ENCODE measurements at regions not wholly inside any gene's neighbourhood (a gene's known extent, or its start where the extent isn't known, plus 50 kb on each side); places are given as distances from the start of the nearest gene placed in this dataset.

- DNase-seq (ENCODE audit: low spot score) = no peak
- TF ChIP-seq CTCF (IDR thresholded peaks at IDR 0.05; ENCODE audit: extremely low read depth, insufficient read depth, missing control alignments) = no peak
- in situ Hi-C loops (cut with MboI; ENCODE audit: low pct_unique_long_range_greater_than_20kb, low sequenced_read_pairs, unreplicated experiment) = no loop called here
Measured at GRCh38 chr6:128763599-128764300, 119.2 kb upstream of the LAMA2 start.

- no peak for DNase-seq (ENCODE audit: low spot score)
- in situ Hi-C loops (cut with MboI; ENCODE audit: low pct_unique_long_range_greater_than_20kb, low sequenced_read_pairs, unreplicated experiment) = no loop called here
- no peak for TF ChIP-seq CTCF (IDR thresholded peaks at IDR 0.05; ENCODE audit: extremely low read depth, insufficient read depth, missing control alignments)
Measured at GRCh38 chr6:128759901-128760300, 123.0 kb upstream of the LAMA2 start.

DNA sequence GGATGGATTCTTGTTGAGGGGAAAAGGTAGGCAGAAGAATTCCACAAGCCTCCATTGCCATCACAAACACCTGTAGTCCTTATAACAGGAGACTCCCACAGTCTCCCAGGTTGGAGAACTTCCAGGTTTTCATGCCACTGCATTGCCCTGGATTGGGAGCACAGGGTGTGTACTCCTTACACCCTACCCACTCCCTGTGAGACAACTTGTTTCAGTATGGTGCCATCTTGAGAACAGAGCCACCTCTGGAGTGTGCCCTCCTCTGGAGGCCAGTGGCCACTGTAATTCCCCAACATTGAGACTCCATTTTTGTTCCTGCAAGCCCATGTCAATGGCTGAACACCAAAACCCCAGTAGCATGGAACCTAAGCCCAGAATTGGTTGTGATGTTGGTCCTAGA is 123.5 kb upstream of the LAMA2 start:
- in situ Hi-C loops (cut with MboI; ENCODE audit: low pct_unique_long_range_greater_than_20kb, low sequenced_read_pairs, unreplicated experiment) = no loop called here
- TF ChIP-seq CTCF (IDR thresholded peaks at IDR 0.05; ENCODE audit: extremely low read depth, insufficient read depth, missing control alignments) = no peak

GRCh38 chr6:128757961-128758360 is 125.0 kb upstream of the LAMA2 start:
- no peak for TF ChIP-seq CTCF (IDR thresholded peaks at IDR 0.05; ENCODE audit: extremely low read depth, insufficient read depth, missing control alignments)
- in situ Hi-C loops (cut with MboI; ENCODE audit: low pct_unique_long_range_greater_than_20kb, low sequenced_read_pairs, unreplicated experiment) = no loop called here
- no peak for DNase-seq (ENCODE audit: low spot score)

More for the DNA sequence above, 123.5 kb upstream of the LAMA2 start:
- no peak for DNase-seq (ENCODE audit: low spot score)

DNA sequence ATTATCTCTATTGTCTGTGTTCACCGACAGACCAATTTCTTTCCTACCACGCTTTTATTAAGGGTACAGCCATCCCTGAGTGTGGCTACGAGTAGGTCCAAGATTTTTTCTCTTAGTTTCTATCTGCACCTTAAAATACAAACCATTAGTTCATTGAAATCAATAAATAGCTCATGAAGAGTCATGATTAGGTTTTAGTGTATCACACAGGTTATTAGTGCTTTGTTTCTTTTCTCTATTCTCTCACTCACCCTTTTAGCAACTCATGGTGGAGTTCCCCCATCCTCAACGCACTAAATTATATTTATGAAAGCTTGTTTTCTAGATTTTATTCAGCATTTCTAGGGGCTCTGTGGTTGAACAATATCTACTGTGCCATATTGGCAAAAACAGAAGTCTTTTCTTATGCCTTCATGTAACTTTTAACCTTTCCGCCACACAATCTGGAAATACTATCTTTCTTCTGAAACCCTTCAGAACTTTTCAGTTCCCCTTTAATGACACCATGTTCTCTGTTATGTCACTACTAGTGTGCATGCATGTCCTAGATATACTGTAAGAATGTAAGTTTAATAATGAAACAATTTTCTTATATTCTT is 128.2 kb upstream of the LAMA2 start:
- DNase-seq (ENCODE audit: low spot score) = peak; percentile 62
- no peak for TF ChIP-seq CTCF (IDR thresholded peaks at IDR 0.05; ENCODE audit: extremely low read depth, insufficient read depth, missing control alignments)
- in situ Hi-C loops (cut with MboI; ENCODE audit: low pct_unique_long_range_greater_than_20kb, low sequenced_read_pairs, unreplicated experiment) = no loop called here

DNA sequence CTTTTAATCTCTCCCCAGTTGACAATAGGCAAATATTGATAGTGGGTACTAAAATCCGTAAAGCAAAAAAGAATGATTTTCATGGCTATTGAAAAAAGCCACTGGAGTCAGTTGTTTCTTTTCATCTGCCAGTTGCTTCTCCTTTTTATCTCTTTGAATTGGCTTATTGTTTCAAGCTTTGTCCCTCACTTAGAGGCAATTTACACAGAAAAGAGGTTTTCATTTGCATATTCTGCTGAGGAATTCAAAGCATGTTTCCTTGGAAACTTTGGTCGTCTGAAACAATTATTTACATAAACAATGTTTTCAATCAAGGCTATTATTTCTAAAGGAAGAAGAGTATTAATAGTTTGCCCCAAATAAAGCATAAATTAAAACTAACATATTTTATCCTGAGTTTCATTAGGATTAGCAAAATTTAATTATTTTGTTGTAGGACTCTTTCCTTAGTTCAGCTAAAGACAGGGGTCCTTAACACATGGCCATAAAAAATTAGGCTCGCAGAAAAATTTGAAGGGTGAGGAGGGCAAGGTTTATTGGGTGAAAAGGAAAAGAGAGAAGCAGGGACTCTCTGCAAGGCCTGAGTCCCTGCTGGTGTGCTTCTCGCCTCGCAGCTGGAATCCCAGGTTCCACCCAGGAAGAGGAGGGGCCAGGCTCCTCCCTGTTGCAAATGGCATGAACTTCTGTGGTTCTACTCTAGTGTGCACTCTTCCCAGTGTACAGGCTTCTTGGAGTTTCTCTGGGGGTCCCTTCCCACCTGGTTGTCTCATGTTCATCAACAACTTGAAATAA is 138.8 kb upstream of the LAMA2 start:
- no peak for DNase-seq (ENCODE audit: low spot score)
- in situ Hi-C loops (cut with MboI; ENCODE audit: low pct_unique_long_range_greater_than_20kb, low sequenced_read_pairs, unreplicated experiment) = loop anchor here (25.0 kb wide), 1 partner anchor 493 kb away; no protein-coding TSS in a partner anchor
- no peak for TF ChIP-seq CTCF (IDR thresholded peaks at IDR 0.05; ENCODE audit: extremely low read depth, insufficient read depth, missing control alignments)
